ENCODE measurements at regions not wholly inside any gene's neighbourhood (a gene's known extent, or its start where the extent isn't known, plus 50 kb on each side); places are given as distances from the start of the nearest gene placed in this dataset.

- Histone ChIP-seq H3K4me2 (ENCODE audit: low read length) (no peak overlapping the region), H2AFZ (ENCODE audit: low read depth, low read length, poor library complexity, severe bottlenecking) (no peak overlapping the region), H4K20me1 (ENCODE audit: insufficient read depth) (no peaks in the 10 kb centered on the region), H3K9me3 (ENCODE audit: control insufficient read depth in 1 of 2, insufficient read depth in 1 of 2, low read depth in 1 of 2, low read length in 2 of 2) (no peaks in the 10 kb centered on the region), H3K9ac (ENCODE audit: low read length) (no peak overlapping the region), H3K4me3 (replicated peaks in 1 of 2; ENCODE audit: low read depth in 1 of 2, low read length in 2 of 2) (no peak overlapping the region), H3K36me3 (ENCODE audit: control insufficient read depth in 1 of 2, insufficient read depth in 2 of 2, low read length in 2 of 2) (no peaks in the 10 kb centered on the region), H3K4me1 (ENCODE audit: control insufficient read depth in 1 of 2, insufficient read depth in 2 of 2, low read length in 2 of 2) (peaks cover 0 to 7% of the 10 kb centered on the region in 2 experiments; a peak in 2 of 4 replicates), H3K79me2 (ENCODE audit: insufficient read depth, low read length) (no peaks in the 10 kb centered on the region), H3K9me2 (ENCODE audit: insufficient read depth) (no peaks in the 10 kb centered on the region), H3K27me3 (ENCODE audit: insufficient read depth, low read length) (no peaks in the 10 kb centered on the region), H3K27ac (ENCODE audit: low read depth, low read length) (no peak overlapping the region)
- TF ChIP-seq JUND (IDR thresholded peaks at IDR 0.05) = no peak
- TF ChIP-seq ZBTB33 (IDR thresholded peaks at IDR 0.05; ENCODE audit: extremely low read depth, insufficient replicate concordance, low read length) = no peak
- no peak for TF ChIP-seq EZH2 (IDR thresholded peaks at IDR 0.05)
- no peak for TF ChIP-seq EZH2phosphoT487 (IDR thresholded peaks at IDR 0.05; ENCODE audit: borderline replicate concordance)
- no peak for TF ChIP-seq CTCF (IDR thresholded peaks at IDR 0.05 in 2 of 3, conservative IDR thresholded peaks at IDR 0.05 in 1 of 3; ENCODE audit: borderline replicate concordance in 1 of 3, insufficient read depth in 1 of 3, low read depth in 2 of 3, low read length in 2 of 3)
- no peak for TF ChIP-seq POLR2A (IDR thresholded peaks at IDR 0.05; ENCODE audit: borderline replicate concordance, extremely low read depth, insufficient read depth, insufficient read length)
- TF ChIP-seq POLR2AphosphoS5 (IDR thresholded peaks at IDR 0.05; ENCODE audit: low read depth, low read length) = no peak
- no peak for TF ChIP-seq SIN3A (IDR thresholded peaks at IDR 0.05; ENCODE audit: low read depth)
- TF ChIP-seq FOSL1 (IDR thresholded peaks at IDR 0.05; ENCODE audit: low read depth) = no peak
- no peak for TF ChIP-seq MAX (IDR thresholded peaks at IDR 0.05)
- no peak for TF ChIP-seq SRF (IDR thresholded peaks at IDR 0.05; ENCODE audit: low read depth)
- no peak for TF ChIP-seq CEBPB (IDR thresholded peaks at IDR 0.05; ENCODE audit: low read depth)
- TF ChIP-seq SP1 (IDR thresholded peaks at IDR 0.05; ENCODE audit: low read depth) = no peak
- no peak for TF ChIP-seq ZFX (IDR thresholded peaks at IDR 0.05)
- no peak for TF ChIP-seq ZNF274 (IDR thresholded peaks at IDR 0.05; ENCODE audit: low read depth, low read length)
- no peak for TF ChIP-seq ATF3 (IDR thresholded peaks at IDR 0.05)
- no peak for TF ChIP-seq EGR1 (IDR thresholded peaks at IDR 0.05; ENCODE audit: low read depth)
- no peak for TF ChIP-seq REST (IDR thresholded peaks at IDR 0.05; ENCODE audit: low read depth)
- ATAC-seq = no peak
- CTCF ChIA-PET = no interaction called here
- BruUV-seq (replicated peaks) = no TSS peak
- RAD21 ChIA-PET (ENCODE audit: low non-redundant PET in 1 of 2, low total read pairs in 2 of 2, uncharacterized antibody in 2 of 2, unreplicated experiment in 2 of 2) = no interaction called here
- DNase-seq (ENCODE audit: low read depth, low spot score) = no peak
- POLR2A ChIA-PET = no interaction called here
- intact Hi-C loops (cut with micrococcal nuclease) = loop anchor here (5.0 kb wide), 1 partner anchor 665 kb away; no protein-coding TSS in a partner anchor
These were observed 62.3 kb upstream of the PPP1R12A start for GRCh38 chr12:79997096-79997791.
